ENCODE measurements at regions not wholly inside any gene's neighbourhood (a gene's known extent, or its start where the extent isn't known, plus 50 kb on each side); places are given as distances from the start of the nearest gene placed in this dataset.
"Not testable (repeated sequence)": the region's sequence is repeated elsewhere in the genome, so short reads cannot be mapped to it uniquely, and the experiment has no call there.

- no peaks in the 10 kb centered on the region for H3K27me3 ChIP-seq
- TF ChIP-seq CTCF (IDR thresholded peaks at IDR 0.05): no peak
- DNase-seq (ENCODE audit: low spot score in 2 of 2): no peak
- no peaks in the 10 kb centered on the region for H3K4me1 ChIP-seq
- H3K4me3 ChIP-seq: no peak overlapping the region
- no peaks in the 10 kb centered on the region for H3K36me3 ChIP-seq
- intact Hi-C loops (cut with DNase I): no loop called here
- H3K27ac ChIP-seq: no peak overlapping the region
- H3K9me3 ChIP-seq: no peaks in the 10 kb centered on the region
These were observed 133.3 kb downstream of the FAM174A start for GRCh38 chr5:100668511-100668910.

DNA sequence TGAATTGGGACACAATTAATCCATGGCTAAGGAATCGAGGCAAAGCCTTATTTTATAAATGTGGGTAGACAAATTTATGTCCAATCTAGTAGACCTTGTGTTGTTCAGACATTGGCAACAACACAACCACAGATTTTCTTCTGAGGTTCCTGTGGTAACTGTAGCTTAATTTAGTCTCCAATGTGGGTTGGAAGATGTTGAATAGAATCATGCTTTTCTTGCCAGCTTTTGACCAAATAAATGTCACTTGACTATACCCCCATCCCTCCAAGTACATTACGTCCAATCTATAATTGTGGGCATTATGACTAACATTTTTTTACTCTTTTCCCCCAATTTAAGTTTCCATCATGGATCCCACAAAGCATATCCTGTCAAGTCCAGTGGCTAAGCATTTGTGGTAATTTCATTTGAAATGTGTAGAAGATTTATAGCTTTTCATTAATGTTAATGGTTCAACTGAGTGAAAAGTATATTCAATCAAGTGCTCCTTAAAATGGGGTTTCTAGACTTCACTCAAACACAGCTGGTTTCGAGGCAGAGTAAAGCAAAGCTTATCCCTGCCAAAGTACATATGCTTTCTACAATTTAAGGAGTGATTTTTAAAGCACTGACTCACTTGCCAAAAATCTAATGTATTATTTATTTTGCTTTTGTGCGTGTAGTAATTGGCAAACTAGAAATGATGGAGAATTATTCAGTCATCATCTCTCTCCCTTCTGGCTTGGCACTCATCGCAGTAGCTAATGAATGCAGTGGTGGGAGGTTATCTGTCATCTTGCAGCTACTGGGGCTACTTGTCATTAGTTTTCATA is 141.8 kb downstream of the FAM174A start:
- Histone ChIP-seq H3K27ac (no peak overlapping the region), H3K27me3 (no peaks in the 10 kb centered on the region), H3K4me1 (no peaks in the 10 kb centered on the region), H3K36me3 (no peaks in the 10 kb centered on the region), H3K4me3 (no peak overlapping the region), H3K9me3 (no peaks in the 10 kb centered on the region)
- DNase-seq (ENCODE audit: low spot score in 2 of 2): no peak
- intact Hi-C loops (cut with DNase I): no loop called here
- no peak for TF ChIP-seq CTCF (IDR thresholded peaks at IDR 0.05)

DNA sequence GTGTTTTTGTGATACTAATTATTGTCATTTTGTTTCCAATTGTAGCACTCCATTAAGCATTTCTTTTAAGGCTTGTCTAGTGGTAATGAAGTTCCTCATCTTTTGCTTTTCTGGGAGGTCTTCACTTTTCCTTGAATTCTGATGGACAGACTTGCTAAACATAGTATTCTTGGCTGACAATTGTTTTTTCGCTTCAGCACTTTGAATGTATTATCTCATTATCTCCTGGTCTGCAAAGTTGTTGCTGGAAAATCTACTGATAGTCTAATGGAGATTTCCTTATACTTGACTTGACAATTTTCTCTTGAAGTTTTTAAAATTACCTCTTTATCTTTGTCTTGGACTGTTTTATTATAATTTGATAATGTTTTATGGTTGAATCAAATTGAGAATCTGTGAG is 147.5 kb downstream of the FAM174A start:
- intact Hi-C loops (cut with DNase I): no loop called here
- Histone ChIP-seq H3K27me3 (no peaks in the 10 kb centered on the region), H3K36me3 (no peaks in the 10 kb centered on the region), H3K27ac (no peak overlapping the region), H3K4me3 (no peak overlapping the region), H3K9me3 (peaks cover 0 to 8% of the 10 kb centered on the region in 2 donors), H3K4me1 (no peaks in the 10 kb centered on the region)
- DNase-seq (ENCODE audit: low spot score in 2 of 2): no peak
- TF ChIP-seq CTCF (IDR thresholded peaks at IDR 0.05): no peak

GRCh38 chr5:100683881-100684280 is 148.7 kb downstream of the FAM174A start:
- Histone ChIP-seq H3K4me1 (no peaks in the 10 kb centered on the region), H3K36me3 (no peaks in the 10 kb centered on the region), H3K27me3 (no peaks in the 10 kb centered on the region), H3K4me3 (no peak overlapping the region), H3K9me3 (peaks cover 0 to 8% of the 10 kb centered on the region in 2 donors), H3K27ac (no peak overlapping the region)
- no peak for DNase-seq (ENCODE audit: low spot score in 2 of 2)
- intact Hi-C loops (cut with DNase I): no loop called here
- TF ChIP-seq CTCF (IDR thresholded peaks at IDR 0.05): no peak

DNA sequence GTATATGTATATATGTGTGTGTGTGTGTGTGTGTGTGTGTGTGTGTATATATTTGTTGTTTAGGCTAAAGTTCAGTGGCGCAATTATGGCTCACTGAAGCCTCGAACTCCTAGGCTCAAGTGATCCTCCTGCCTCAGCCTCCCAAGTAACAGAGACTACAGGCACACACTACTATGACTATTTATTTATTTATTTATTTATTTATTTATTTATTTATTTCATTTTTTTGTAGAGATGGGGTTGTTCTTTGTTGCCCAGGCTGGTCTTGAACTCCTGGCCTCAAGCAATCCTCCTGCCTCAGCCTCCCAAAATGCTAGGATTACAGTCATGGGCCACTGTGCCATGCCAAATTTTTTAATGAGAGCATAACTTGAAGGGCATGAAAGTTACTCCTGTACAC is 149.9 kb downstream of the FAM174A start:
- DNase-seq (ENCODE audit: low spot score in 2 of 2); H3K9me3 ChIP-seq; H3K4me3 ChIP-seq; H3K27me3 ChIP-seq; H3K36me3 ChIP-seq; H3K27ac ChIP-seq; intact Hi-C loops (cut with DNase I); H3K4me1 ChIP-seq: not testable (repeated sequence)

GRCh38 chr5:100688834-100689233 is 153.7 kb downstream of the FAM174A start:
- H3K36me3 ChIP-seq; H3K4me1 ChIP-seq; H3K27me3 ChIP-seq; H3K9me3 ChIP-seq; H3K27ac ChIP-seq; intact Hi-C loops (cut with DNase I); H3K4me3 ChIP-seq; DNase-seq (ENCODE audit: low spot score in 2 of 2): not testable (repeated sequence)

Measured in ascending aorta (tissue), 2 donors.